Stimulated activated CD4-positive, alpha-beta T cell treated with anti-CD3 and anti-CD28 coated beads, Interleukin-4, amount 100 ng/mL, for 4 hours (primary cell): ENCODE measurements at regions not wholly inside any gene's neighbourhood (a gene's known extent, or its start where the extent isn't known, plus 50 kb on each side); places are given as distances from the start of the nearest gene placed in this dataset.
"Not testable (repeated sequence)": the region's sequence is repeated elsewhere in the genome, so short reads cannot be mapped to it uniquely, and the experiment has no call there.

Source experiments
- DNase-seq, 2 experiments: peaks; one replicate each; pipeline ENCODE4 v3.0.0-alpha.2; 2020

- no peak for DNase-seq
Observed at GRCh38 chr6:1445650-1446330, 56.4 kb downstream of the FOXF2 start.

GRCh38 chr6:1449896-1450295, 60.5 kb downstream of the FOXF2 start:
- DNase-seq = no peak

- no peak for DNase-seq
Observed at GRCh38 chr6:1453024-1453423, 63.6 kb downstream of the FOXF2 start.

- not testable (repeated sequence) for DNase-seq
Observed at GRCh38 chr6:1456816-1457215, 67.4 kb downstream of the FOXF2 start.

- DNase-seq = no peak
Observed at GRCh38 chr6:1461207-1461606, 71.8 kb downstream of the FOXF2 start.

- no peak for DNase-seq
Observed at GRCh38 chr6:1461736-1462135, 72.4 kb downstream of the FOXF2 start.

- DNase-seq = no peak
Observed at GRCh38 chr6:1463275-1463674, 73.9 kb downstream of the FOXF2 start.

GRCh38 chr6:1463751-1464426, 74.5 kb downstream of the FOXF2 start:
- DNase-seq = no peak

GRCh38 chr6:1464781-1465370, 75.5 kb downstream of the FOXF2 start:
- DNase-seq = no peak

- DNase-seq = no peak
Observed at GRCh38 chr6:1468126-1468525, 78.8 kb downstream of the FOXF2 start.

GRCh38 chr6:1470040-1470439, 80.7 kb downstream of the FOXF2 start:
- no peak for DNase-seq

- DNase-seq = no peak
Observed at GRCh38 chr6:1472643-1473042, 83.3 kb downstream of the FOXF2 start.

GRCh38 chr6:1473166-1473565, 83.8 kb downstream of the FOXF2 start:
- no peak for DNase-seq

GRCh38 chr6:1473598-1473997, 84.2 kb downstream of the FOXF2 start:
- no peak for DNase-seq

GRCh38 chr6:1474205-1474604, 84.8 kb downstream of the FOXF2 start:
- DNase-seq = no peak

- no peak for DNase-seq
Observed at GRCh38 chr6:1475174-1475573, 85.8 kb downstream of the FOXF2 start.

- no peak for DNase-seq
Observed at GRCh38 chr6:1477432-1478090, 88.2 kb downstream of the FOXF2 start.

- DNase-seq = not testable (repeated sequence)
Observed at GRCh38 chr6:1478163-1478826, 88.9 kb downstream of the FOXF2 start.

GRCh38 chr6:1479095-1479494, 89.7 kb downstream of the FOXF2 start:
- DNase-seq = no peak

GRCh38 chr6:1479601-1480221, 90.3 kb downstream of the FOXF2 start:
- DNase-seq = no peak

- DNase-seq = no peak
Observed at GRCh38 chr6:1481286-1481685, 91.9 kb downstream of the FOXF2 start.

GRCh38 chr6:1482381-1483166, 93.2 kb downstream of the FOXF2 start:
- no peak for DNase-seq
